Epithelial cell of esophagus (primary cell): ENCODE measurements at regions not wholly inside any gene's neighbourhood (a gene's known extent, or its start where the extent isn't known, plus 50 kb on each side); places are given as distances from the start of the nearest gene placed in this dataset.
"Not testable (repeated sequence)": the region's sequence is repeated elsewhere in the genome, so short reads cannot be mapped to it uniquely, and the experiment has no call there.

Source experiments
- DNase-seq: peaks from one replicate; pipeline ENCODE4 v3.0.0; 2010; ENCODE audit warnings: low read depth
- H3K4me3 ChIP-seq: 2 replicates; pipeline ENCODE4 v1.5.1; 2011; ENCODE audit warnings: mild to moderate bottlenecking, low read length, control low read depth
- CTCF ChIP-seq: IDR thresholded peaks from 2 replicates; pipeline ENCODE4 v1.5.1; 2011; ENCODE audit warnings: low read depth, mild to moderate bottlenecking, low read length, control low read depth, inconsistent platforms; ENCODE audit not compliant: insufficient read depth; ENCODE audit errors: missing control alignments

DNA sequence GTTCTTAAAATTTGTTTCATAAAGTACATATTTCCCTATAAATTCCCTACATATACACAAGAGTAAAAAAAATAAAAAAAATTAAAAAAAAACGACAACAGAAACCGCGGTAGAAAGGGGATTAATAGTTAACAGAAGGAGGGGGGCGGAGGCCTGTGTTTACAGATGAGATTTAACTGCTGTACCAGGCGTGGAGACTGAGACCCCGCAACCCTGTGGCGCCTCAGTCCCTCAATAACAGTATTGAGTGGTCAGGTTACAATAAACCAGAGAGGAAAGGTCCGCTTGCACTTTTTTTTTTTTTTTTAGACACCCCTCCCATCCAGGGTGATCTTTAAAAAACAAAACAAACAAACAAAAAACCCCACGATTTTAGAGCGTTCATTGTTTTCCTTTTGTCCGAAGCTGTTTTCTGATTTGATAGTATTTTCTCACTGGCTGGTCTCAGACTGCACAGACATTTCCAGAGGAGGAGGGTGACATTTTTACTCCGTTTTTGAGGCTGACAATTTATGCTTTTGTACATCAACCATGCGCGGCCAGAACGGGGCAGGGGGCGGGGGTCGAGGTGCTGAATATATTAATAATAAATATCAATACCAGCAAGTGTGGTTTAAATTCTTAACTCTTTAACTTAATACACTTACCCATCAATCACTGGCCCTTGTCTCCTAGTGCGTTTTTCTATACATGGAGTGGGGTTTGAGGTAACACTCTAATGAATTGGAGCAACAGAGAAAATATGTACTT lies 1223.9 kb downstream of the BRINP3 start:
- no peak for DNase-seq
- H3K4me3 ChIP-seq: no peak overlapping the region
- no peak for TF ChIP-seq CTCF

GRCh38 chr1:189261128-189261527 lies 1216.5 kb downstream of the BRINP3 start:
- not testable (repeated sequence) for H3K4me3 ChIP-seq, DNase-seq

DNA sequence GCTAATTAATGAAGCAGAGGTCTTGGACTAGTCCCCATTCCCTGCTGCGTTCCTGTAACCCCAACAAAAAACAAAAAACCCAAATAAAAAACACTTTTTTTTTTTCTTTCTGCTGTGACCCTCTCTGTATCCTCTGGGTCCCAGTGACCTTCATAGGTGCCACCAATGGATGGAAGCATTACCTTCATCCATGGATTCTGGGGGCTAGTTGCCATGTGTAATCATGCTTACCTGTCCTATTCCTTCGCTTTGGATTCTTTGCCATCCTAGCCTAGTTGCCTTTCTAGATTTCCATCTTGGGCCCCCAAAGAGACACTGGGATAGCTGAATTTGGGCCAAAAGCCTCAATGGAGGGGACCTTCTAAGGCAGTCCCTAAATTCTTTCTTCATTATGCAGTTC lies 1208.7 kb downstream of the BRINP3 start:
- H3K4me3 ChIP-seq: no peak overlapping the region
- DNase-seq: peak; percentile 33
- TF ChIP-seq CTCF: no peak

- no peak overlapping the region for H3K4me3 ChIP-seq
- TF ChIP-seq CTCF: no peak
- no peak for DNase-seq
Measured at GRCh38 chr1:189274267-189274666, 1203.4 kb downstream of the BRINP3 start.

DNA sequence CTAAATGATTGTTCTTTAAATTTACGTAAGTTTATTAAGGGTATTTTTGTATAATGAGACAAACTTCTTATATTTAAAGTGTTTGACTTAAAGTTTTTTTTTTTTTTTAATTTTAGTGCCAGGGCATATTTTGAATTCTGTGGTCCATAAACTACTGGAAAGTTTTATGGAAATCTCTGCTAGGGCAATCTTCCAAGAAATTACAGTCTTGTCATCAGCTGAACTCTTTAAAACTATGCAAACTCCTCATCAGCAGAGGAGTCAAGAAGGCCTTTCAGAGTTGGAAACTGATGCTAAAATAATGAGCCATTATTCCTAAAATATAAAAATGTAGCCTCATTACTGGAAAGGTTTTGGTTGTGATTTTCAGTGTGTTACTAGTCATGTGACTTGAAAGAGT lies 1201.9 kb downstream of the BRINP3 start:
- no peak overlapping the region for H3K4me3 ChIP-seq
- no peak for TF ChIP-seq CTCF
- DNase-seq: no peak

GRCh38 chr1:189289346-189289745 lies 1188.3 kb downstream of the BRINP3 start:
- H3K4me3 ChIP-seq: no peak overlapping the region
- TF ChIP-seq CTCF: no peak
- no peak for DNase-seq

DNA sequence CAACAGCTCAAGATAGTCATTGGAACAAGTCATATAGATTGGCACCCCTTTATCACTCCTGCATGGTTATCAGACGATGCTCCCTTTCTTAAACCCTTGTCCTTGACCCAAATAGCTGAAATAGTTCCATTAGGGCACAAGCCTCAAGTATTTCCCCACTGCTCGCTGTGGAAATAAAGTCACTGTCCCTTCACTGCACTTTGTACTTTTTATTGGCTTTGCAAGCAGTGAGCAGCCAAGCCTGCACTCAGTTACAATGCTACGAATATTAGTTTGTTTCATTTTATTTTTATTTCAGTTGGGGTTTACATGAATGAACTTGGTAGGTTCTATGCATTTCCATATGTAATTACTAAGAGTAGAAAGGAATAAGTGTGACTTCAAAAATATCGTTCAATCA lies 1176.4 kb downstream of the BRINP3 start:
- DNase-seq: no peak
- TF ChIP-seq CTCF: no peak
- no peak overlapping the region for H3K4me3 ChIP-seq

DNA sequence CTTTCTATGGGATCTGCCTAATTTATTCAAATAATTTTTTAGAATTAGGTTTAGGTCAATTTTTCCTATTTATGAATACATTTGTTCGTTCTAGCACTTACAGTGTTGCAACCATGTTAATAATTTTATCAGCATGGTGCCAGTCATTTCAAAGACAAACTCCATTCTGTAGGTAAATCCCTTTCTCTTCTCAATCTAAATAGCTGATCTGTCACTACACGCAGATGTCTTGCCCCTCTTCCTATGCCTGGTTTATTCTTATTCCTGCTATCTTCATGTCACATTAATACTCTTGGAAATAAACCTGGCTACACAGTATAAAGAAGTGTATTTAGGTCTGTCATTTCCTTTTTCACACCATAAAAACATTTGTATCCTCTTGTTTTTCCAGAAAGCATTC lies 1172.4 kb downstream of the BRINP3 start:
- H3K4me3 ChIP-seq: no peak overlapping the region
- no peak for TF ChIP-seq CTCF
- no peak for DNase-seq
